ENCODE measurements at regions not wholly inside any gene's neighbourhood (a gene's known extent, or its start where the extent isn't known, plus 50 kb on each side); places are given as distances from the start of the nearest gene placed in this dataset.

DNA sequence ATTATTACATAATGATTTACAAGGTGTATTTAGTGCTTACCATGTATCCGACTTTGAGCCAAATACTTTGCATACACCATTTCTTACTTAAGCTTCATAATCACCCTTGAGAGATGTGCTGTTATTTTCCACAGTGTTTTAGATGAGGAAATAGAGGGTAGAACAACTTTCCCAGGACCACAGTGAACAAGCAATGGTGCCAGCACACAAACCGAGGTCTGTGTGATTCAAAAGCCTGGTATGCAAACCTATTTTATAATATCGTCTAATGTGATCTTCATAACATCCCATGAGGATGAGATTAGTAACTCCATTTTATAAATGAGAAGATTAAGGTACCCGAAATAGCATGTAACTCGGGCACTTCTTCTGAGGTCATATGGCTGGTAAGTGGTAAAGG lies 294.7 kb downstream of the NSG2 start:
- TF ChIP-seq, protein P1, sequence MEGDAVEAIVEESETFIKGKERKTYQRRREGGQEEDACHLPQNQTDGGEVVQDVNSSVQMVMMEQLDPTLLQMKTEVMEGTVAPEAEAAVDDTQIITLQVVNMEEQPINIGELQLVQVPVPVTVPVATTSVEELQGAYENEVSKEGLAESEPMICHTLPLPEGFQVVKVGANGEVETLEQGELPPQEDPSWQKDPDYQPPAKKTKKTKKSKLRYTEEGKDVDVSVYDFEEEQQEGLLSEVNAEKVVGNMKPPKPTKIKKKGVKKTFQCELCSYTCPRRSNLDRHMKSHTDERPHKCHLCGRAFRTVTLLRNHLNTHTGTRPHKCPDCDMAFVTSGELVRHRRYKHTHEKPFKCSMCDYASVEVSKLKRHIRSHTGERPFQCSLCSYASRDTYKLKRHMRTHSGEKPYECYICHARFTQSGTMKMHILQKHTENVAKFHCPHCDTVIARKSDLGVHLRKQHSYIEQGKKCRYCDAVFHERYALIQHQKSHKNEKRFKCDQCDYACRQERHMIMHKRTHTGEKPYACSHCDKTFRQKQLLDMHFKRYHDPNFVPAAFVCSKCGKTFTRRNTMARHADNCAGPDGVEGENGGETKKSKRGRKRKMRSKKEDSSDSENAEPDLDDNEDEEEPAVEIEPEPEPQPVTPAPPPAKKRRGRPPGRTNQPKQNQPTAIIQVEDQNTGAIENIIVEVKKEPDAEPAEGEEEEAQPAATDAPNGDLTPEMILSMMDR (IDR thresholded peaks at IDR 0.05; ENCODE audit: low read depth, low read length): no peak
- DNase-seq (ENCODE audit: extremely low read depth, low read depth): no peak

DNA sequence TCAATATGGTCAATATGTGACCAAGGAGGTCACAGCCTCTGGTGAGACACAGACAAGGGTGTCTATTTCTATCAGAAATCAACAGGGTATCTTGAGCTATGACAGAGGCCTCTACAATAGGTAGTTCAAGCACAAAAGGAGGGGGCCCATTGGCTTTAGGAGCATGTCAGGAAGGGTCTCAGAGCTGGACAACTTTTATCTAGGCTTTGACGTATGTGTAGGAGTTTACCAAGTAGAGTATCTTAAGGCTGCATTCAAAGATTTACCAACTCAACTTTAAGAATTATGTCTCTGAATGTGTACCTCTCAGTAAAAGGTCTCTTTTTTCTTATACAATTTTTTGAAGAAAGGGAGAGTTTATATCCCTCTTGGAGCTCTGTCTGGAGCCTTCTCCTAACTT lies 297.2 kb downstream of the NSG2 start:
- TF ChIP-seq, protein P1 (IDR thresholded peaks at IDR 0.05; ENCODE audit: low read depth, low read length): no peak
- no peak for DNase-seq (ENCODE audit: extremely low read depth, low read depth)

DNA sequence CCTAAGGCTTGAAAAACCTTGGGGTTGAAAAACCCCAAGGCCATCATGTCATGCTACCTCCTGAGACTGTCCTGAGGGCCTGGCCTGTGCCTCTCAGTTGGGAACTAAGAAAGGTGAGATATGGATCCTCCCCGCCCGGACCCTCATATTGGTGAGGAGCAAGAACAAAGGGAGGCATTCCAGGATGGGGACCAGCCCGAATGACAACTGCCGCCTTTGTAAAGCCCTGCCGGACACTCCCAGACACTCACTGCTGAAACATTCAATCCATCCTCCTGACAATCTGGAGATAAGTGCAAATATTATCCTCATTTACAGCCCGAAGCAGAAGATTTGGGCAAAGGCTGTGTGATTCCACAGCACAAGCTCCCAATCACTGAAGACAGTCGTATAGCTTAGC lies 298.3 kb downstream of the NSG2 start:
- DNase-seq (ENCODE audit: extremely low read depth, low read depth): no peak
- TF ChIP-seq, protein P1 (IDR thresholded peaks at IDR 0.05; ENCODE audit: low read depth, low read length): no peak

DNA sequence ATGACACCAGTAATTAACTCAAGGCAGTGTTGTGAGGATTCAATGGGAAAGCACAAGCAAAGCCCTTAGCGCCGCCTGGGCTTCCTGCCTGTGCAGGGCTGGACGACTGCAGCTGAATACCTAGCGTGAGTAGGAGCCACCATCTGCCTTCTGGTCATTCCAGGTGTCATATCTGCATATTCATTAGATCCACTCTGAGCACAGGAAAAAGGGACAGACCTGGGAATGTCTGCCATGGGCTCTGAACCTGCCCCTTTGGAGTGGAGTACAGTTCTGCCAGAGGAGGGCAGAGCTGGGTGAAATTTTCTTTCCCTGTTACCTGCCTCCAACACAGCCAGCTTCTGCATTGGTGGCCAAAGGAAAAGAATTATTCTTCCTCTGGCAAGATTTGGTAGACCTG lies 298.8 kb downstream of the NSG2 start:
- TF ChIP-seq, protein P1 (IDR thresholded peaks at IDR 0.05; ENCODE audit: low read depth, low read length): no peak
- DNase-seq (ENCODE audit: extremely low read depth, low read depth): no peak

DNA sequence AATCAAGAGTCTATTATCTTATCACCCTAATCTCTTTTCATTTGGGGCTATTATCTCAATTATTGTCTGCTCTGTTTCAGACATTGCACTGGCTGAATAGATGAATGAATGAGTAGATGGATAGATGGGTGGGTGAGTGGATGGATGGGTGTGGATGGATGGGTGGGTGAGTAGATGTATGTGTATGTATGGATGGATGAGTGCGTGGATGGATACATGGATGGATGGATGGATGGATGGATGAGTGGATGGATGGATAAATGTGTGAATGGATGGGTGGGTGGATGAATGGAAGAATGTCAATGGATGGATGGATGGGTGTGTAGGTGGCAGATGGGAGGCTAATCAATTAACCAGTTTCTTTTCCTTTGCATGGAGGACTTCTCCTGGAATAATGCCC lies 301.7 kb downstream of the NSG2 start:
- DNase-seq (ENCODE audit: extremely low read depth, low read depth): no peak

DNA sequence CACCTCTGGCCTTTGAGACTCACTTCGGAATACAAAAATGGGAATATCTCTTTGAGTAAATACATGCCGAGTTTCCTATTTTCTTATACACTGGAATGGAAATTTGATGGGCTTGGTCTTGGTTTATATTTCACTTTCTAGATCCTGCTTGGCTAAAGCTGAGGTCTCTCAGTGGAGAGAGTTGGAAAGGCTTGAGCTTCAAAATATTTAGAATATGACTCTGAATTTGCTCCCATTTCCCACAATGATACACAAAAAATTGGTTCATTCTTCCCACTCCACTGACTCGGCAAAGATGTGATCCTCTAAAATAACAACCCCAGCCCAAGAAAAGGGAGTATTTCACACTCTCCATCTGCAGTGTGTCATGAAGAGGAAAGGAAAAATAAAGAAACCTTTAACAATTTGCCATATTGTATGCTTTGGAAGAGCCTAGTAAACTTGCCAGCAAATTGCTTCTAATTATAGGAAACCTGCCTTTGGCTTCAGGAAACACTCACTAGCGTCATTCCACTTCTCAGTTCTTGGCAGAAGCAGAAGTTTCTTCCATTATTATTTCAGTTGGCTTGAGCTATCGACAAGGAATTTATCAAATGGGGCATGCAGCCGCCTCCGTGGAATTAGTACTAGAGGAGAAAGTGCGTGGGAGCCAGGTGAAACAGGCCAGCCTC lies 302.9 kb downstream of the NSG2 start:
- TF ChIP-seq, protein P1 (IDR thresholded peaks at IDR 0.05; ENCODE audit: low read depth, low read length): no peak
- no peak for DNase-seq (ENCODE audit: extremely low read depth, low read depth)

More for the DNA sequence above, 301.7 kb downstream of the NSG2 start:
- TF ChIP-seq, protein P1 (IDR thresholded peaks at IDR 0.05; ENCODE audit: low read depth, low read length): no peak

DNA sequence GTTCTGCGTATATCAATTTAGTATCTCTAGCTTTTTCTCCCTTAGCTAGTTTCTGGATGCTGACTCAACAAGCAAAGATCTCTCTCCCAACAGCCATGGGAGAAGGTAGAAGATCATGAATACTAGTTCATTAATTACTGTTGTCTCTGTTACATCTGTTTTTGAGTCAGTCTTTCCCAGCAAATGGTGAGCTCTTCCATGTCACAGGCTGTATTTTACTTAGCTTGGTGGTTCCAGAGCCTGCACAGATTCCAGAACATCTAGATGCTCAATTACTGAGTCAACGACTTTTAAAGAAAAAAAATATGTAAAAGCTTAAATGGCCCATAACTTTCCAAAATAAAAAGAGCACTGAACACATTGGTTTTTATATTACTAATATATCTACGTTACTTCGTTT lies 307.2 kb downstream of the NSG2 start:
- TF ChIP-seq, protein P1 (IDR thresholded peaks at IDR 0.05; ENCODE audit: low read depth, low read length): no peak
- no peak for DNase-seq (ENCODE audit: extremely low read depth, low read depth)

All from AG09319 (cell line).